ENCODE measurements at regions not wholly inside any gene's neighbourhood (a gene's known extent, or its start where the extent isn't known, plus 50 kb on each side); places are given as distances from the start of the nearest gene placed in this dataset.

GRCh38 chr9:80954521-80954920, 734.8 kb downstream of the TLE1 start:
- TF ChIP-seq CTCF (IDR thresholded peaks at IDR 0.05) (no peak), POLR2A (IDR thresholded peaks at IDR 0.05; ENCODE audit: low read depth) (no peak), POLR2AphosphoS5 (IDR thresholded peaks at IDR 0.05) (no peak)
